SK-N-SH (cell line): ENCODE measurements at regions not wholly inside any gene's neighbourhood (a gene's known extent, or its start where the extent isn't known, plus 50 kb on each side); places are given as distances from the start of the nearest gene placed in this dataset.

Experiments
- CTCF ChIA-PET: fragments of 300-600, 350-600 bp; formaldehyde crosslinking; extraction: SDS; loops from one replicate; lab custom pipeline; 2021; lab: Yijun Ruan, JAX
- POLR2A ChIA-PET: fragments of 350-600 bp; sonication (Branson Sonifier 250); formaldehyde crosslinking; extraction: SDS; loops from one replicate; lab custom pipeline; 2020; ENCODE audit warnings: antibody characterized with exemption, inconsistent platforms; lab: Yijun Ruan, JAX
- DNase-seq: peaks from one replicate; pipeline ENCODE4 v3.0.0; 2012
- H2AFZ ChIP-seq: fragments of 200-600 bp; sonication (generic); 2 replicates; pipeline ENCODE4 v1.8.1; 2016; ENCODE audit warnings: antibody characterized with exemption, mild to moderate bottlenecking, low read depth
- H3F3A ChIP-seq: fragments of 200-600 bp; sonication (generic); replicated peaks from 2 replicates; pipeline ENCODE3; 2016; ENCODE audit warnings: antibody characterized with exemption, mild to moderate bottlenecking; ENCODE audit not compliant: insufficient read depth
- H3K27ac ChIP-seq, 2 experiments: fragments of 200-500 bp in 1 of 2; fragments of 200-600 bp in 1 of 2; sonication (Bioruptor generic) in 1 of 2; sonication (generic), shearing (Covaris generic) in 1 of 2; 2 replicates each; pipeline versions ENCODE4 v1.5.1 to v1.6.1; 2014 to 2016; ENCODE audit warnings: low read depth in 2 of 2, inconsistent platforms in 1 of 2, low read length in 1 of 2, mild to moderate bottlenecking in 1 of 2, mixed read lengths in 1 of 2
- H3K27me3 ChIP-seq: fragments of 200-600 bp; sonication (generic), shearing (Covaris generic); 2 replicates; pipeline ENCODE4 v1.6.1; 2016; ENCODE audit warnings: mixed run types; ENCODE audit not compliant: insufficient read depth
- H3K36me3 ChIP-seq, 2 experiments: fragments of 200-500 bp in 1 of 2; fragments of 200-600 bp in 1 of 2; sonication (Bioruptor generic) in 1 of 2; sonication (generic) in 1 of 2; replicated peaks in 1 of 2; 2 replicates each; pipeline versions ENCODE3 to v1.5.1; 2014 to 2016; ENCODE audit warnings: low read length in 1 of 2, mild to moderate bottlenecking in 1 of 2; ENCODE audit not compliant: insufficient read depth in 2 of 2, control insufficient read depth in 1 of 2
- H3K4me1 ChIP-seq, 2 experiments: fragments of 200-500 bp in 1 of 2; fragments of 200-600 bp in 1 of 2; sonication (Bioruptor generic) in 1 of 2; sonication (generic), shearing (Covaris generic) in 1 of 2; 2 replicates each; pipeline versions ENCODE4 v1.5.1 to v1.6.1; 2014 to 2016; ENCODE audit warnings: low read depth in 1 of 2, low read length in 1 of 2, mixed run types in 1 of 2; ENCODE audit not compliant: insufficient read depth in 2 of 2, control insufficient read depth in 1 of 2
- H3K4me2 ChIP-seq: fragments of 200-600 bp; sonication (generic), shearing (Covaris generic); 2 replicates; pipeline ENCODE4 v1.6.1; 2017; ENCODE audit warnings: mixed run types
- H3K4me3 ChIP-seq, 2 experiments: fragments of 200-500 bp in 1 of 2; fragments of 200-600 bp in 1 of 2; sonication (Bioruptor generic) in 1 of 2; sonication (generic), shearing (Covaris generic) in 1 of 2; 2 replicates each; pipeline versions ENCODE4 v1.5.1 to v1.8.1; 2014 to 2016; ENCODE audit warnings: low read depth in 2 of 2, inconsistent platforms in 1 of 2, low read length in 1 of 2, mild to moderate bottlenecking in 1 of 2, mixed read lengths in 1 of 2, moderate library complexity in 1 of 2
- H3K79me2 ChIP-seq: fragments of 200-600 bp; sonication (generic); 2 replicates; pipeline ENCODE4 v1.8.1; 2017; ENCODE audit warnings: mild to moderate bottlenecking; ENCODE audit not compliant: insufficient read depth
- H3K9ac ChIP-seq: fragments of 200-600 bp; sonication (generic); 2 replicates; pipeline ENCODE4 v1.6.1; 2017; ENCODE audit warnings: mixed run types
- H3K9me2 ChIP-seq: fragments of 200-600 bp; sonication (generic); 2 replicates; pipeline ENCODE4 v1.6.1; 2017; ENCODE audit warnings: mixed run types
- H3K9me3 ChIP-seq: fragments of 200-600 bp; sonication (generic); 2 replicates; pipeline ENCODE4 v1.6.1; 2017; ENCODE audit warnings: mixed run types, mild to moderate bottlenecking, moderate library complexity
- H4K20me1 ChIP-seq: fragments of 200-600 bp; sonication (generic); 2 replicates; pipeline ENCODE4 v1.6.1; 2017; ENCODE audit warnings: mild to moderate bottlenecking, mixed run types; ENCODE audit not compliant: insufficient read depth
- EP300 ChIP-seq, 2 experiments: IDR thresholded peaks; 2 replicates each; pipeline versions ENCODE4 v1.4.0 to v1.6.1; 2012; ENCODE audit warnings: borderline replicate concordance in 1 of 2, low read depth in 1 of 2, low read length in 1 of 2
- IRF3 ChIP-seq: fragments of 150-350 bp; IDR thresholded peaks from 2 replicates; pipeline ENCODE4 v1.6.1; 2016; ENCODE audit warnings: mild to moderate bottlenecking, low read depth, low read length
- MXI1 ChIP-seq: IDR thresholded peaks from 2 replicates; pipeline ENCODE4 v1.6.1; 2012; ENCODE audit warnings: mild to moderate bottlenecking, low read depth, low read length, improper control_type of control experiment
- NRF1 ChIP-seq: IDR thresholded peaks from 2 replicates; pipeline ENCODE4 v1.6.1; 2012; ENCODE audit warnings: low read depth, mild to moderate bottlenecking, low read length
- RXRA ChIP-seq: IDR thresholded peaks from 2 replicates; pipeline ENCODE4 v1.4.0; 2012; ENCODE audit warnings: low read depth, mild to moderate bottlenecking, borderline replicate concordance
- SIN3A ChIP-seq: IDR thresholded peaks from 2 replicates; pipeline ENCODE4 v1.6.1; 2012; ENCODE audit warnings: low read depth, mild to moderate bottlenecking, low read length, moderate library complexity, borderline replicate concordance
- TEAD4 ChIP-seq: IDR thresholded peaks from 2 replicates; pipeline ENCODE4 v1.4.0; 2012; ENCODE audit warnings: mild to moderate bottlenecking, borderline replicate concordance; ENCODE audit not compliant: insufficient read depth
- USF2 ChIP-seq: fragments of 150-350 bp; IDR thresholded peaks from 2 replicates; pipeline ENCODE4 v1.6.1; 2017; ENCODE audit warnings: antibody characterized with exemption, low read length, low read depth, borderline replicate concordance
- YY1 ChIP-seq: IDR thresholded peaks from 2 replicates; pipeline ENCODE4 v1.4.0; 2012; ENCODE audit warnings: low read depth, mild to moderate bottlenecking
- WGBS: methylation state at CpG from one replicate; pipeline ENCODE4 v1.1.6; 2017; ENCODE audit warnings: low lambda C conversion rate; 5-methylcytosine and 5-hydroxymethylcytosine counted together

GRCh38 chr17:72060084-72060483, 60.7 kb upstream of the SOX9 start:
- H3F3A ChIP-seq, result no peaks in the 10 kb centered on the region
- ChIA-PET POLR2A (no interaction called here), CTCF (no interaction called here)

GRCh38 chr17:72063262-72063661, 57.6 kb upstream of the SOX9 start:
- DNase-seq, result no peak
- no peak for TF ChIP-seq YY1
- TF ChIP-seq IRF3, result no peak
- no peak for TF ChIP-seq EP300 (IDR thresholded peaks at IDR 0.05; ENCODE audit: borderline replicate concordance in 1 of 2, low read depth in 1 of 2, low read length in 1 of 2)
- no peak for TF ChIP-seq RXRA
- Histone ChIP-seq H3F3A (no peaks in the 10 kb centered on the region), H4K20me1 (no peaks in the 10 kb centered on the region), H3K9me3 (no peaks in the 10 kb centered on the region), H3K4me2 (no peak overlapping the region), H3K4me3 (no peak overlapping the region), H2AFZ (no peak overlapping the region), H3K9me2 (no peaks in the 10 kb centered on the region), H3K27ac (no peak overlapping the region), H3K9ac (no peak overlapping the region), H3K36me3 (no peaks in the 10 kb centered on the region), H3K4me1 (no peaks in the 10 kb centered on the region), H3K27me3 (no peaks in the 10 kb centered on the region; the same call in 1 of the 2 replicates), H3K79me2 (no peaks in the 10 kb centered on the region)
- WGBS, result 41% methylated on average over 2 of the region's 3 CpGs
- ChIA-PET POLR2A (no interaction called here), CTCF (interaction anchor here (0.7 to 1.9 kb wide), 2 partner anchors 13 to 41 kb away, joined by 3 to 5 read pairs; no protein-coding TSS in a partner anchor)

More at GRCh38 chr17:72060084-72060483, 60.7 kb upstream of the SOX9 start:
- Histone ChIP-seq H3K27ac (no peak overlapping the region), H3K4me1 (no peaks in the 10 kb centered on the region), H3K9ac (no peak overlapping the region), H3K79me2 (no peaks in the 10 kb centered on the region), H3K4me3 (no peak overlapping the region), H2AFZ (no peak overlapping the region), H3K36me3 (no peaks in the 10 kb centered on the region), H3K9me2 (no peaks in the 10 kb centered on the region), H4K20me1 (no peaks in the 10 kb centered on the region), H3K27me3 (no peaks in the 10 kb centered on the region; the same call in 1 of the 2 replicates), H3K9me3 (no peaks in the 10 kb centered on the region), H3K4me2 (no peak overlapping the region)
- no peak for DNase-seq
- 38% methylated on average over 1 of the region's 1 CpG for WGBS
- TF ChIP-seq USF2 (no peak), MXI1 (no peak), SIN3A (no peak), TEAD4 (no peak), NRF1 (no peak), EP300 (IDR thresholded peaks at IDR 0.05; ENCODE audit: borderline replicate concordance in 1 of 2, low read depth in 1 of 2, low read length in 1 of 2) (no peak), IRF3 (no peak)
